Stimulated activated CD8-positive, alpha-beta memory T cell treated with anti-CD3 and anti-CD28 coated beads, Interleukin-12 subunit alpha, Interleukin-12 subunit beta, amount 100 ng/mL, for 24 hours (primary cell): ENCODE measurements at regions not wholly inside any gene's neighbourhood (a gene's known extent, or its start where the extent isn't known, plus 50 kb on each side); places are given as distances from the start of the nearest gene placed in this dataset.
A peak's percentile ranks its signal among the peaks of the same experiment; 100 is the strongest.

ENCODE experiments used
- DNase-seq: peaks from one replicate; pipeline ENCODE4 v3.0.0-alpha.2; 2020; ENCODE audit errors: extremely low read depth

GRCh38 chr1:96964761-96965160 is 243.2 kb downstream of the PTBP2 start:
- no peak for DNase-seq

GRCh38 chr1:96966536-96967138 is 245.1 kb downstream of the PTBP2 start:
- peak; percentile 19 for DNase-seq

- no peak for DNase-seq
Measured at GRCh38 chr1:96967311-96967710, 245.7 kb downstream of the PTBP2 start.

GRCh38 chr1:96968541-96968940 is 247.0 kb downstream of the PTBP2 start:
- no peak for DNase-seq

- DNase-seq, result no peak
Measured at GRCh38 chr1:96968983-96969382, 247.4 kb downstream of the PTBP2 start.

GRCh38 chr1:96969656-96970163 is 248.1 kb downstream of the PTBP2 start:
- DNase-seq, result no peak

GRCh38 chr1:96971439-96971838 is 249.9 kb downstream of the PTBP2 start:
- no peak for DNase-seq

- no peak for DNase-seq
Measured at GRCh38 chr1:96971849-96972602, 250.4 kb downstream of the PTBP2 start.

- DNase-seq, result no peak
Measured at GRCh38 chr1:96973605-96974004, 252.0 kb downstream of the PTBP2 start.

- DNase-seq, result no peak
Measured at GRCh38 chr1:96978444-96978843, 256.9 kb downstream of the PTBP2 start.

GRCh38 chr1:96978901-96979300 is 257.3 kb downstream of the PTBP2 start:
- no peak for DNase-seq

- DNase-seq, result no peak
Measured at GRCh38 chr1:96979304-96980268, 258.0 kb downstream of the PTBP2 start.

- no peak for DNase-seq
Measured at GRCh38 chr1:96980448-96980847, 258.9 kb downstream of the PTBP2 start.

- DNase-seq, result no peak
Measured at GRCh38 chr1:96981181-96981580, 259.6 kb downstream of the PTBP2 start.

- no peak for DNase-seq
Measured at GRCh38 chr1:96982118-96982517, 260.5 kb downstream of the PTBP2 start.

- no peak for DNase-seq
Measured at GRCh38 chr1:96983866-96984265, 262.3 kb downstream of the PTBP2 start.

GRCh38 chr1:96987186-96987703 is 265.7 kb downstream of the PTBP2 start:
- DNase-seq, result no peak

GRCh38 chr1:96989302-96989701 is 267.7 kb downstream of the PTBP2 start:
- no peak for DNase-seq

GRCh38 chr1:96990136-96990535 is 268.6 kb downstream of the PTBP2 start:
- DNase-seq, result no peak

- no peak for DNase-seq
Measured at GRCh38 chr1:96991261-96991660, 269.7 kb downstream of the PTBP2 start.

GRCh38 chr1:96992871-96993270 is 271.3 kb downstream of the PTBP2 start:
- no peak for DNase-seq

- no peak for DNase-seq
Measured at GRCh38 chr1:96995351-96995750, 273.8 kb downstream of the PTBP2 start.
